ENCODE measurements at regions not wholly inside any gene's neighbourhood (a gene's known extent, or its start where the extent isn't known, plus 50 kb on each side); places are given as distances from the start of the nearest gene placed in this dataset.

DNA sequence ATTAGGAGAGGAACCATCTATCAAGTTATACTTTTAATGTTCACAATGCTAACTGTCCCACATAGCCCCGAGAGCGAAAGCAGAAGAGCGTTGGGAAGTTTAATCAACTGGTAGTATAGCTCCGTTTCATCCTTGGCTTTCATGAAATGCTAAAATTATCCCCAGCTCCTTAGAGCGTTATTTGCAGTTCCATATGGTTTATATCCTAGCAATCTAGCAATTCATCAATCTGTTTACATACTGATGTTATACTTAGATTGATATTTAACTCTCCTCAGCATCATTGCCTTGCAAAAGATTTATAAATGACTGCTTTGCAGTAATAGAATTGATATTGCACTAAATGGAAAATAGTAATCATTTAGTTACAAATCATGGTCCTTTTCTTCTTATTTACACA, 419.8 kb downstream of the COG6 start:
- TF ChIP-seq, protein P1, sequence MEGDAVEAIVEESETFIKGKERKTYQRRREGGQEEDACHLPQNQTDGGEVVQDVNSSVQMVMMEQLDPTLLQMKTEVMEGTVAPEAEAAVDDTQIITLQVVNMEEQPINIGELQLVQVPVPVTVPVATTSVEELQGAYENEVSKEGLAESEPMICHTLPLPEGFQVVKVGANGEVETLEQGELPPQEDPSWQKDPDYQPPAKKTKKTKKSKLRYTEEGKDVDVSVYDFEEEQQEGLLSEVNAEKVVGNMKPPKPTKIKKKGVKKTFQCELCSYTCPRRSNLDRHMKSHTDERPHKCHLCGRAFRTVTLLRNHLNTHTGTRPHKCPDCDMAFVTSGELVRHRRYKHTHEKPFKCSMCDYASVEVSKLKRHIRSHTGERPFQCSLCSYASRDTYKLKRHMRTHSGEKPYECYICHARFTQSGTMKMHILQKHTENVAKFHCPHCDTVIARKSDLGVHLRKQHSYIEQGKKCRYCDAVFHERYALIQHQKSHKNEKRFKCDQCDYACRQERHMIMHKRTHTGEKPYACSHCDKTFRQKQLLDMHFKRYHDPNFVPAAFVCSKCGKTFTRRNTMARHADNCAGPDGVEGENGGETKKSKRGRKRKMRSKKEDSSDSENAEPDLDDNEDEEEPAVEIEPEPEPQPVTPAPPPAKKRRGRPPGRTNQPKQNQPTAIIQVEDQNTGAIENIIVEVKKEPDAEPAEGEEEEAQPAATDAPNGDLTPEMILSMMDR (IDR thresholded peaks at IDR 0.05; ENCODE audit: low read depth, low read length) = no peak
- TF ChIP-seq, protein P2, sequence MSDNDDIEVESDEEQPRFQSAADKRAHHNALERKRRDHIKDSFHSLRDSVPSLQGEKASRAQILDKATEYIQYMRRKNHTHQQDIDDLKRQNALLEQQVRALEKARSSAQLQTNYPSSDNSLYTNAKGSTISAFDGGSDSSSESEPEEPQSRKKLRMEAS (IDR thresholded peaks at IDR 0.05; ENCODE audit: low read depth, low read length) = no peak
- TF ChIP-seq POLR2A (IDR thresholded peaks at IDR 0.05; ENCODE audit: extremely low read depth, insufficient read length) (no peak), MYC (IDR thresholded peaks at IDR 0.05; ENCODE audit: low read depth, low read length) (no peak)

Measured in NB4 (cell line).